HG02970 (cell line): ENCODE measurements at regions not wholly inside any gene's neighbourhood (a gene's known extent, or its start where the extent isn't known, plus 50 kb on each side); places are given as distances from the start of the nearest gene placed in this dataset.
"Not testable (repeated sequence)": the region's sequence is repeated elsewhere in the genome, so short reads cannot be mapped to it uniquely, and the experiment has no call there.

Experiments used
- ATAC-seq: cut with Tn5 transposase; IDR thresholded peaks from one replicate; pipeline ENCODE4 v1.9.1; 2021; ENCODE audit warnings: mild to moderate bottlenecking, moderate library complexity, moderate number of reproducible peaks; ENCODE audit not compliant: unreplicated experiment, low FRiP score

DNA sequence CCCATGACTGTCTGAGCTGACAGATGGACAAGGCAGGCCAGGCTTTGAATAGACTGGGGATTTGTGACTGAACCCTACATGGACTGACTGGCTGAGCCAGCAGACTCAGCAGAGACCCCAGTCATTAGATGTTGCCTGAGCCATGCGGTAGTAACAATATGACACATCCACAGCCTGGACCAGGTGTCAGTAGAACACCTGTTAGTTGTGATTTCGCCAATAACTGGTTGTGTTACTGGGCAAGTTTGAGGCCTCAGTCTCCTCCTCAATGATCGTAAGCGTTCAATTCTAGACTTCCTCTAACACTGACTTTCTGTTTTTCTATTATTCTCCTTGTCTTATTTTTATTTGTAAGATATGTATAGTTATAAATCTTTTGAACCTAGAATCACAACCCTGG lies 311.9 kb upstream of the MAP3K7 start:
- no peak for ATAC-seq

- ATAC-seq, result no peak
These were observed 309.2 kb upstream of the MAP3K7 start for GRCh38 chr6:90896075-90896547.

- no peak for ATAC-seq
These were observed 308.6 kb upstream of the MAP3K7 start for GRCh38 chr6:90895299-90896074.

DNA sequence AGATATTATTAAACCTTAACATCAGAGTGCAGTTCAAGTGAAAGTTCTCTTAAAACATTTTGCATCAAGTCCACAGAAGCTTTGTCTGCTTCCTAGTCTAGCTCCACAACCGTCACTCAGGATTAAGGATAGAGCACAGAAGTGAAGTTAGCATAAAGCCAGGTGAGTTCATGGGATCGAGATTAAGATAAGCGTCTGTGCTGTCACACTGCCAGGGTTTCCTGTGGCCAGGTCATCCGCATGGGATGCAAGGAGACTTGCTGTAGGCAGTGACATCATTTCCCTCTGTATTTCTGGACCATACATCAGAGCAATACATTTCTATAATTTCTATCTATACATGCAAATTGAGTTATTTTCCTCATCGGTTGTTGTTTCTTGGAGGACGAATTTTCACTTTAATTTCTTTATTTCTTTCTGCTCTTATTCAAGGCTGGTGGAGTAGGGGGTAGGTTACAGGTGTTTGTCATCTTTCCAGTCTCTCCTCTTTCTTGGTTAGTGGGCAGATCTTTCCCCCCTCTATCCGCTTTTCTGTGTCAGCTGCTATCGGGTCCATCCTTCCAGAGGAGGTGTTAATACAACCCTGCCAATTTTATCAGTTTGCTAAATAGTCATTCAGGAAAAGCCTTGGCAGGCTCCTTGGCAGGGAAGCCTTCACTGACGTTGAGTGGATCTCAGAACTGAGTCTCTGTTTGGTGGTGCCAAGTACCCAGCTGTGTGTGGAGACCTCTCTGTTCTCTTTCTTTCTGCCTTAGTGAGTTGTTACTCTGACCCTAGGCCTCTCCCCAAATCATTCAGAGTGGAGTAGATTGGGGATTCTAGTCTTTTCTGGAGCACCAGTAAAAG lies 307.6 kb upstream of the MAP3K7 start:
- no peak for ATAC-seq

GRCh38 chr6:90893400-90893799 lies 306.5 kb upstream of the MAP3K7 start:
- no peak for ATAC-seq

GRCh38 chr6:90892271-90892670 lies 305.4 kb upstream of the MAP3K7 start:
- ATAC-seq, result no peak

DNA sequence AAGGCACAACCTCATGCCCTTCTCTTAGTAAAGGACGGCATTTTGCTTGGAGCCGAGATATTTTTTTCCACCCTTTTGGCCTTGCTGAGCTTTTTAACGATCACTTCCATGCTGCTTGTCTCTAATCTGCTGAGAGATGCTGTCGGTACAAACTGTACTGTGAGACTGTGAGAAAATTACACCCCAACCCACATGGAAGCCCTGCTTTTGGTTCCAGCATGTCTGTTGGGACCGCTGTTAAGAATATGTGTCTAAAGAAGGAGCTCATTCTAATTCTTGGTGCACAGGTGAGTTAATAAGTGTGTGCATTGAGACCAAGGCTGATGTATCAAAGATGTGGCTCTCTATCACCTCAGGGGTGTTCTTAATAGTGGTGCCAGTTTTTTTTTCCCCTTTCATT lies 304.5 kb upstream of the MAP3K7 start:
- ATAC-seq, result no peak

- no peak for ATAC-seq
These were observed 303.9 kb upstream of the MAP3K7 start for GRCh38 chr6:90890683-90891330.

DNA sequence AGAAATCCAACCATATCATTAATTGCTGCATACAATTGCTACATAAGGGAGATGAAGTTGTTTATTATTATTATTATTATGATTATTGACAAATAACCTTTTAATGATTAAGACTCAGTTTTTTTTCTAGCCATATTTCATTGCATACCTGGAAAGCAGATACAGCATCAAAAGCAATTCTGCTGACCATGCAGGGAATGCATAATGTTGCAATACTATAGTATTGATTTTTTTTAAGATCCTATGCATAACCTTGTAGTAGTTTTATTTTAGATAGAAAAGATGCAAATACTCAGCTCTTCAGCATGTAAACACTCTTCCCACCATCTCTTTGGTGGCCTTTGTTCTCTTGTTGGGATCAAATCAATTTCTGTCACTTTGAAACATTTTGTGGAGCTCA lies 300.9 kb upstream of the MAP3K7 start:
- ATAC-seq, result no peak

- no peak for ATAC-seq
These were observed 298.8 kb upstream of the MAP3K7 start for GRCh38 chr6:90885611-90886056.

GRCh38 chr6:90885137-90885536 lies 298.3 kb upstream of the MAP3K7 start:
- ATAC-seq, result not testable (repeated sequence)

DNA sequence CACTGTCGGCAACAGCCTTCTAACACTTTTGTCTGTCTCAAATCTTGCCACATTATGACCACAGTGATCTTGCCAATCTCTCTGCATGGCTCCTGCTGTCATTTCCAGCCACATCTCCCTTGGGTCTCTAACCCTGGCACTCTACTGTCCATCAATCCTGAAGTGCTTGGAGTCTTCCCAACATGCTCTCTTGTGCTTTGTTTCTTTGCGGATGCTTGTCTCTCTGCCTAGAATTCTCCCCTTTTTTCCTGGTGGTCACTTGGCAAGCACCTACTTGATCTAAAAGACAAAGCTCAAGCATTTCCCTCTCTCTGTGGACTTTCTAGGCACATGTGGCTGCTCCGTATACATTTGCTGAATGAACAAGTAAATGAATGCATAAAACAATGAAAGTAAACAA lies 290.7 kb upstream of the MAP3K7 start:
- ATAC-seq, result no peak

DNA sequence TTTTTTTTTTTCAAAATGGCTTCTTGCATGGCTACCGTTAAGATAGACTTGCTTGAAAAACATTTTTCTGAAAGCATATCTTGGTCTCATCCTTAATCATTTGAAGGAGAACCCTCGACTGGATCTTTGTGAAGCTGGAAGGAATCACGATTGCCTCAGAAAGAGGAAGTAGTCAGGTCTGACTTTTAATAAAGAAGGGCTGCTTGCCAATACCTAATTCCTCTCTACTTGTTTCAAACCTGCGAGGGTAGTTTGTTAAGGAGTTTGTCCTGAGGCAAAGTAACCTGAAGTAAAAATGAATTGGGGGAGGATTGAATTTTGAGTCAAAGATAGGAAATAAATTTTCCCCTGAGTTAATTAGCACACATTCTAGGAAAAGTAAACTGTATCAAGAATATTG lies 288.1 kb upstream of the MAP3K7 start:
- ATAC-seq, result no peak

GRCh38 chr6:90872981-90873380 lies 286.1 kb upstream of the MAP3K7 start:
- no peak for ATAC-seq

DNA sequence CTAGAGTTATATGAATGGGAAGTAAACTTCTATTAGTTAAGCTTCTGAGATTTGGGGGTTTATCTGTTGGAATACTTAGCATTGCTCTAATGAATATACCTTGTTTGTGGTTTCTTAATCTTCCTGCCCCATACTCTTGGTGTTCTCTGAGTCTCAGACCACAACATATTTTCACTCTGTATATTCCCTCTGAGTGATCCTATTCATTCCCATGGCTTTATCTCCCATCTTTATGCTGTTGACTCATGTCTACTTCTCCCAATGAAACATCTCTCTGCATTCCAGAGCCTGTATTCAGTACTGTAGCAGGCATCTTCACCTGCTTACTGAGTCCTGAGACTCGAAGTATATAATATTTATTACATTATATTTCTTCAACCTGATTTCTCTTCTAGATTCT lies 283.7 kb upstream of the MAP3K7 start:
- no peak for ATAC-seq

GRCh38 chr6:90868656-90869055 lies 281.8 kb upstream of the MAP3K7 start:
- no peak for ATAC-seq

- no peak for ATAC-seq
These were observed 281.4 kb upstream of the MAP3K7 start for GRCh38 chr6:90868256-90868655.

DNA sequence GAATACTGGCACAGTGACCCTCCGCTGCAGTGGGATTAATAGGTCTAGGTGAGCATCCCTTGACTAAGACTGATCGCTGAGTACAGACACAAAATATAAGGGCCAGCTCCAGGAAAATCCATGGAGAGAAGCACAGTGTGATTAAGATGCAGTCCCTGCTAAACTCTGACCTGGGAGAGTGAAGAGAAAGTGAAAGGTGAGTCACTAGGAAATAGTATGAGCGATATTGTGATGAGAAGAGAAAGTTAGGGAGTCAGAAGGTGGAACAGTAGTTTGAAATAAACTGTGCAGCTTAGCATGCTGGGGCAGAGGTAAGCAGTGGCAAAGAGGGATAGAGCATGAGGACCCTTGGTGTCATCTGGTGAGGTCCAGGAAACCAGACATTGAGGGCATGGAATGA lies 278.6 kb upstream of the MAP3K7 start:
- ATAC-seq, result no peak

GRCh38 chr6:90863043-90863442 lies 276.2 kb upstream of the MAP3K7 start:
- ATAC-seq, result no peak

DNA sequence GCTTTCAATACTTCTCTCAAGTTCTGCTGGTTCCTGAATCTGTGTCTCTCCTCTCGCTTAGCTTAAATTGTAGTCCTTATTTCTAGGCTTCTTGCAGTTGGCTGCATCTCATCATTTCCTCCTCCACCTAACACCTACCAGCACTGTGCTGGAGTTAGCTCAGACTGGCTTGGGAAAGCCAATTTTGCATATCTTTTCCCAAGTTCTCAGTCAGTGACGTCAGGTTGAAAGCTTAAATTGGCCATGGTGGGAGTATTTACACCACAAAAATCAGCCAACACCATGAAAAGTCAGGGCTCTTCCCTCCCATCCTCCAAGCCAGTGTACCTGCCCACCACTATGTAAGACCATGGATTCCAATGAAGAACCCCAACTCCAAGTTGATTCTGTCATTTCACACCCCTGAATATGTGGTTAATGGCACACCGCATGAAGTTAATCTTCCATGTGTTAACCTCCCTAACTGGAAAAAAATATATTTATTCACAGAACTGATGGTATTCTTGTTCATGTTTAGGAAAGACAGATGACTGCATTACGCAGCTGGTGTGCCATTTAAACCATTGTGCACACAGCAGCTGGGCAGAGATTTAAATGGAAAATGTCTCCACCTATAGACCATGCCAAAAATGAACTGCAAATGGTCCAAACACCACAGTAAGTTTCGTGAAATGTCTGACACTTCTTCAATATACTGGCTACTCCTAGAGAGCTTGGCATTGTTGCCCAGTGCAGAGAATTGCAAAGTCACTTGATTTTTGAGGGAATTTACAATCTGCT lies 274.1 kb upstream of the MAP3K7 start:
- ATAC-seq, result no peak
